AG04450 (cell line): ENCODE measurements at regions not wholly inside any gene's neighbourhood (a gene's known extent, or its start where the extent isn't known, plus 50 kb on each side); places are given as distances from the start of the nearest gene placed in this dataset.

Experiments
- CTCF ChIA-PET: fragments of 300-600, 350-600 bp; formaldehyde crosslinking; extraction: SDS; loops from one replicate; lab custom pipeline; 2022; ENCODE audit warnings: antibody characterized with exemption, inconsistent platforms; lab: Charles Lee
- POLR2A ChIA-PET: fragments of 350-600 bp; formaldehyde crosslinking; extraction: SDS; loops from one replicate; lab custom pipeline; 2021; ENCODE audit warnings: antibody characterized with exemption, inconsistent platforms; lab: Yijun Ruan, JAX
- DNase-seq: peaks from one replicate; pipeline ENCODE4 v3.0.0-alpha.2; 2011; ENCODE audit warnings: low read depth, low spot score
- H3K27ac ChIP-seq: one replicate; pipeline ENCODE4 v1.5.1; 2012; ENCODE audit warnings: low read depth, low read length, control low read depth
- H3K27me3 ChIP-seq: one replicate; pipeline ENCODE4 v1.6.0; 2012; ENCODE audit warnings: low read length; ENCODE audit not compliant: control insufficient read depth, insufficient read depth
- H3K4me3 ChIP-seq: 2 replicates; pipeline ENCODE4 v1.5.1; 2011; ENCODE audit warnings: mild to moderate bottlenecking, low read depth, low read length, control low read depth
- H3K9me3 ChIP-seq: 2 replicates; pipeline ENCODE4 v1.5.1; 2012; ENCODE audit warnings: low read length; ENCODE audit not compliant: control insufficient read depth, insufficient read depth
- TF ChIP-seq, protein P1 (sequence below): IDR thresholded peaks from 2 replicates; pipeline ENCODE4 v1.5.1; 2011; ENCODE audit warnings: low read depth, low read length, control low read depth, inconsistent platforms

DNA sequence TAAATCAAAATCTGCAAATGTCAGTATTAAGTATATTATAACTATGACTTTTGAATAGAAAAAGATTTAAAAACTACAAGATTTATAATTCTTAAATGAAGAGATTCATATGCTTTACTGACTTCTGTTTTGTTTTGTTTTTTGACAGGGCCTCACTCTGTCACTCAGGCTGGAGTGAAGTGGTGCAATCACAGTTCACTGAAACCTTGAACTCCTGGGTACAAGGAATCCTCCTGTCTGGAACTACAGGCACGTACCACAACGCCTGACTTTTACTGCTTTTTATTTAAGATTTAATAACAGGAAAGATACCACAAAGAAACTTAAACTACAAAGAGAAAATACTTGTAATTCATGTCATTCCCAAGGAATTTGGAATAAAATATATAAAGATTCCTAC, 940.2 kb upstream of the CITED2 start:
- POLR2A ChIA-PET, result no interaction called here

DNA sequence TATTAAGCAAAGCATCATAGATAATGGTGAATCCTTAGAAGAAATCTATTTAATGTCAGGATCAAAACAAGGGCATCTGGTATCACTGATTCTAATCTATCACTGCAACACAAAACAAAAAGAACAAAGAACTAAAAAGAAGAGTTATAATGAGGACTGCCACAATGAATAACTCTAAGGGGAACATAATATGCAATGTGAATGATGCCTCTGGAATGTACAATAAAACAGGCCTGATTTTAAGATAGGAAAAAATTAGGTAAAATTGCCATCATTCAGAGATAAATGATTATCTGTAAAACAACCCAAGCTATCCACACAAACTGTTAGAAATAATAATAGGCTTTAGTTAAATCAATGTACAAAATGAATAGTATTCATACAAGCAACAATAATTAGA, 936.7 kb upstream of the CITED2 start:
- CTCF ChIA-PET, result no interaction called here
- POLR2A ChIA-PET, result no interaction called here
- no peak for DNase-seq

More for the DNA sequence above, 940.2 kb upstream of the CITED2 start:
- Histone ChIP-seq H3K27ac (no peak overlapping the region), H3K27me3 (no peaks in the 10 kb centered on the region), H3K4me3 (no peak overlapping the region), H3K9me3 (no peaks in the 10 kb centered on the region)
- CTCF ChIA-PET, result interaction anchor here (0.6 kb wide), 1 partner anchor 217 kb away, joined by 3 read pairs; no protein-coding TSS in a partner anchor
- DNase-seq, result no peak
- TF ChIP-seq, protein P1, sequence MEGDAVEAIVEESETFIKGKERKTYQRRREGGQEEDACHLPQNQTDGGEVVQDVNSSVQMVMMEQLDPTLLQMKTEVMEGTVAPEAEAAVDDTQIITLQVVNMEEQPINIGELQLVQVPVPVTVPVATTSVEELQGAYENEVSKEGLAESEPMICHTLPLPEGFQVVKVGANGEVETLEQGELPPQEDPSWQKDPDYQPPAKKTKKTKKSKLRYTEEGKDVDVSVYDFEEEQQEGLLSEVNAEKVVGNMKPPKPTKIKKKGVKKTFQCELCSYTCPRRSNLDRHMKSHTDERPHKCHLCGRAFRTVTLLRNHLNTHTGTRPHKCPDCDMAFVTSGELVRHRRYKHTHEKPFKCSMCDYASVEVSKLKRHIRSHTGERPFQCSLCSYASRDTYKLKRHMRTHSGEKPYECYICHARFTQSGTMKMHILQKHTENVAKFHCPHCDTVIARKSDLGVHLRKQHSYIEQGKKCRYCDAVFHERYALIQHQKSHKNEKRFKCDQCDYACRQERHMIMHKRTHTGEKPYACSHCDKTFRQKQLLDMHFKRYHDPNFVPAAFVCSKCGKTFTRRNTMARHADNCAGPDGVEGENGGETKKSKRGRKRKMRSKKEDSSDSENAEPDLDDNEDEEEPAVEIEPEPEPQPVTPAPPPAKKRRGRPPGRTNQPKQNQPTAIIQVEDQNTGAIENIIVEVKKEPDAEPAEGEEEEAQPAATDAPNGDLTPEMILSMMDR, result no peak

DNA sequence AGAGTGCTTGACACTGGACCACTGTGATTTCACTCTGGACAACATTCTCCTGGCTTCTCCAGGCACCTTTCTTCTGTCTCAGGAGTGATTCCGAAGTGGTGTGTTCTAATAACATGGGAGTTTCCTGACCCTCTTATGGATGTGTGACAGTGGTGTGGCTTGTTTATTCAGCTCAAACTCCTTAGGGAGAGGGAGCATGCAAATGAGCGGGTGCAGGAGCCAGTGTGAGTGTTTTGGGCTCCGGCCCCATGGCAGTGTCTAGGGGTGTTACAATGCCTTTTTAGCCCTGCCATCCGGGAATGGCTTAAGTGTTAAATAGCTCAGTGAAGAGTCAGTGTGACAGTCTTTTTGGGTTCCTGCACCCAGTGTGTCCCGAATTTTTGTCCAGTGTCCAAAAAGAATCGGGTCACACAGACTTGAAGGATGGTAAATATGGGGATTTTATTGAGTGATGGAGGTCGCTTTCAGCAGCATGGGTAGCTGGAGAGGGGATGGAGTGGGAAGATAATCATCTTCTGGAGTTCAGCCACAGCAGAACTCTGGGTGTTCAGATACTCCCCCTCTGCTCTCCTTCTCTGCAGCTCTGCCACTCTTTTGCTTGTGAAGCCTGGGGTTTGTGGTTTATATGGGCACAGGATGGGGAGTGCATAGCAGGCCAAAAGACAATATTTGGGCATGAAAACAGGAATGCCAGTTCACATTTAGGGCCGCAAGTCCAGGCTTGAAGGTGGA, 928.9 kb upstream of the CITED2 start:
- CTCF ChIA-PET, result no interaction called here
- Histone ChIP-seq H3K4me3 (no peak overlapping the region), H3K9me3 (no peaks in the 10 kb centered on the region), H3K27me3 (no peaks in the 10 kb centered on the region), H3K27ac (no peak overlapping the region)
- no peak for DNase-seq
- TF ChIP-seq, protein P1, result no peak
- POLR2A ChIA-PET, result no interaction called here

More for the DNA sequence above, 936.7 kb upstream of the CITED2 start:
- TF ChIP-seq, protein P1, result no peak
- Histone ChIP-seq H3K27ac (no peak overlapping the region), H3K27me3 (no peaks in the 10 kb centered on the region), H3K9me3 (no peaks in the 10 kb centered on the region), H3K4me3 (no peak overlapping the region)

DNA sequence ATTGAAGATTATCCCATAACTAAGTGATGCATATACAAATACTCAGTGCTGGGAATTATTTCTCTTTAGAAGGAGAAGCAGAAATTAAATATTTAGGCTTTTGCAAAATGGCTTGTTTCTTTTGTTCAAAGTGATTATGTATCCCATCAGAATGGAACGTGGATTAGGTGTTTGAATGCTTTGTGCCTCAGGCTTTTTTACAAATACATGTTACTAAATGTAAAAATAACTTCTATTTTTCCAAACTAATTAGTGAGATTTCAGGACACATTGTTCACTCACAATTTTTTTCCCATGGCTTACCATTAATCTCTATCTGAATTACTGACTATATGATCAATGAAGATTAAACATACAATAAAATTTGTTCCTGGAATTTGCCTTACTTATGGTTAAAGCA, 925.9 kb upstream of the CITED2 start:
- ChIA-PET POLR2A (interaction anchor here (0.6 kb wide), 1 partner anchor 19 kb away, joined by 4 read pairs; no protein-coding TSS in a partner anchor), CTCF (no interaction called here)
- no peak for DNase-seq
- TF ChIP-seq, protein P1, result no peak
- Histone ChIP-seq H3K27me3 (no peaks in the 10 kb centered on the region), H3K27ac (no peak overlapping the region), H3K9me3 (no peaks in the 10 kb centered on the region), H3K4me3 (no peak overlapping the region)

DNA sequence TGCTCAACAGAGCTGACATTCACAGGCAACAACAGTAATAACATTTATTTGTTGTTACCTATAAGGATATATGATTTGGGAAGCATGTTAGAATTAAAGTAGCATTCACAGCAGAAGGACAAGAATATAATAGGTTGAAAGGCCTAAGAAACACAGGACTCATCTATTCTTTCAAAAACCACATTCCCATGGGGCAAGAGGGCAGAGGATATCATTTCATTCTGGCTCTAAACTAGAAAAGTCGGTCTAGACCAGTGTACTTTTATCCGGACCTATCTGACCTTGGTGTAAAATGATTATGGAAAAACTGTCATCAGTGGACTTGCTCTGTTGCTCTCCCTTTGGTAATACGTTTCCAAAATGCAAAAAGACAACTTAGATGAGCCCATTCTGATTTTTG, 914.7 kb upstream of the CITED2 start:
- CTCF ChIA-PET, result no interaction called here
- no peak for DNase-seq

More for the DNA sequence above, 914.7 kb upstream of the CITED2 start:
- Histone ChIP-seq H3K4me3 (no peak overlapping the region), H3K27ac (no peak overlapping the region), H3K9me3 (no peaks in the 10 kb centered on the region), H3K27me3 (no peaks in the 10 kb centered on the region)
- POLR2A ChIA-PET, result no interaction called here
- TF ChIP-seq, protein P1, result no peak
